PC-3 (cell line): ENCODE measurements at regions not wholly inside any gene's neighbourhood (a gene's known extent, or its start where the extent isn't known, plus 50 kb on each side); places are given as distances from the start of the nearest gene placed in this dataset.

ENCODE experiments used
- ATAC-seq: fragments of 200-7000 bp; cut with Tn5 transposase; 2 replicates; pipeline ENCODE4 v1.9.1; 2020; ENCODE audit warnings: mild to moderate bottlenecking, moderate library complexity
- BruUV-seq: library from RNA; stranded (reverse); fragments of 400-500 nt; replicated peaks from 2 replicates; lab custom pipeline; 2021; lab: Mats Ljungman, UMichigan
- CTCF ChIA-PET: fragments of 300-600 bp; sonication (Branson Sonifier 250); formaldehyde crosslinking; loops from one replicate; lab custom pipeline; 2022; ENCODE audit warnings: antibody characterized with exemption; lab: Charles Lee
- POLR2A ChIA-PET: fragments of 300-600 bp; sonication (Branson Sonifier 250); formaldehyde crosslinking; loops from one replicate; lab custom pipeline; 2022; ENCODE audit warnings: antibody characterized with exemption; ENCODE audit not compliant: unreplicated experiment; lab: Charles Lee
- DNase-seq: peaks from one replicate; pipeline ENCODE4 v3.0.0-alpha.2; 2015
- H2AFZ ChIP-seq: fragments of 300-600 bp; sonication (generic); 2 replicates; pipeline ENCODE4 v1.6.0; 2016; ENCODE audit warnings: antibody characterized with exemption, low read length
- H3F3A ChIP-seq: fragments of 300-600 bp; sonication (generic); one replicate; pipeline ENCODE4 v1.6.0; 2017; ENCODE audit warnings: antibody characterized with exemption, low read length, control low read depth, mild to moderate bottlenecking; ENCODE audit not compliant: unreplicated experiment
- H3K27ac ChIP-seq: fragments of 300-600 bp; sonication (generic); 2 replicates; pipeline ENCODE4 v1.5.1; 2016; ENCODE audit warnings: mild to moderate bottlenecking, low read length
- H3K27me3 ChIP-seq: fragments of 300-600 bp; sonication (generic); 2 replicates; pipeline ENCODE4 v1.6.1; 2016; ENCODE audit warnings: low read length, mixed read lengths
- H3K36me3 ChIP-seq: fragments of 300-600 bp; sonication (generic); 2 replicates; pipeline ENCODE4 v1.6.1; 2016; ENCODE audit warnings: low read depth, mixed run types, low read length, mixed read lengths
- H3K4me1 ChIP-seq: fragments of 300-600 bp; sonication (generic); 2 replicates; pipeline ENCODE4 v1.5.1; 2016; ENCODE audit warnings: low read length; ENCODE audit not compliant: insufficient read depth
- H3K4me2 ChIP-seq: fragments of 300-600 bp; sonication (generic); 2 replicates; pipeline ENCODE4 v1.6.0; 2016; ENCODE audit warnings: low read length
- H3K4me3 ChIP-seq: fragments of 300-600 bp; sonication (generic); 2 replicates; pipeline ENCODE4 v1.5.1; 2016; ENCODE audit warnings: mild to moderate bottlenecking, low read length, mixed read lengths
- H3K79me2 ChIP-seq: fragments of 300-600 bp; sonication (generic); 2 replicates; pipeline ENCODE4 v1.6.1; 2017; ENCODE audit warnings: low read length, mixed read lengths
- H3K9ac ChIP-seq: fragments of 300-600 bp; sonication (generic); 2 replicates; pipeline ENCODE4 v1.6.0; 2016; ENCODE audit warnings: mild to moderate bottlenecking, low read length
- H3K9me2 ChIP-seq: fragments of 300-600 bp; sonication (generic); replicated peaks from 2 replicates; pipeline ENCODE4 v1.6.1; 2016; ENCODE audit warnings: mixed run types, low read length, mixed read lengths
- H3K9me3 ChIP-seq: fragments of 300-600 bp; sonication (generic); 2 replicates; pipeline ENCODE4 v1.6.1; 2016; ENCODE audit warnings: low read length, mixed read lengths
- H4K20me1 ChIP-seq: fragments of 300-600 bp; sonication (generic); 2 replicates; pipeline ENCODE4 v1.6.1; 2016; ENCODE audit warnings: low read length, mixed read lengths
- EZH2 ChIP-seq: fragments of 300-600 bp; sonication (generic); IDR thresholded peaks from one replicate; pipeline ENCODE4 v1.6.1; 2017; ENCODE audit warnings: antibody characterized with exemption, mild to moderate bottlenecking, low read length; ENCODE audit not compliant: unreplicated experiment
- EZH2phosphoT487 ChIP-seq: fragments of 300-600 bp; sonication (generic); IDR thresholded peaks from 2 replicates; pipeline ENCODE4 v1.6.1; 2018; ENCODE audit warnings: mild to moderate bottlenecking, antibody characterized with exemption, low read length, borderline replicate concordance
- intact Hi-C: fragments of 100-400 bp; cut with micrococcal nuclease; formaldehyde crosslinking; loops from 2 replicates; pipeline ENCODE4 v1.9.0; 2023
- TF ChIP-seq, protein P1 (sequence below): fragments of 300-600 bp; sonication (generic); conservative IDR thresholded peaks from 2 replicates; pipeline ENCODE4 v1.5.1; 2017; ENCODE audit warnings: antibody characterized with exemption, low read depth, mild to moderate bottlenecking, low read length

DNA sequence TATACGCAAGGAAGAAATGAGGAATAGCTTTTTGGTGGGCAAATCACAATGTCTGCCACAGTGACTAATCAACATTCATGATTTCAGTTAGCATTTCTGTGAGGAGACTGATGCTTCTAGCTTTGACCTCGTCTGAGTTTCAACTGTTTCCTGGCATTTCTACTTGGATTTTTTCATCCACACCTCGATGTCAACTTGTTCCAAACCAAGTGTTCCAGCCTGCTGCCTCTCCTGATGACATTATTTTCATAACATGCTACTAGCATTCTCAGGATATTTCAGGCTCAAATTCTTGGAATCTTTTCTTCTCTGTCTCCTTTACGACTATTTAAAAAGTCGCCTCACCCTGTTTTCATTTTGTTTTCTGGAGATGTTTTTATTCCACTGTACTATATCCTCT is 90.3 kb upstream of the TEX13D start:
- DNase-seq = no peak
- Histone ChIP-seq H3K27me3 (no peaks in the 10 kb centered on the region), H3K9ac (no peak overlapping the region), H2AFZ (no peak overlapping the region), H3K4me1 (peaks cover 11% of the 10 kb centered on the region), H3K4me2 (no peak overlapping the region), H3K9me3 (no peaks in the 10 kb centered on the region), H3K79me2 (no peaks in the 10 kb centered on the region), H3K36me3 (no peaks in the 10 kb centered on the region), H3F3A (no peaks in the 10 kb centered on the region), H4K20me1 (no peaks in the 10 kb centered on the region), H3K27ac (no peak overlapping the region), H3K4me3 (no peak overlapping the region), H3K9me2 (no peaks in the 10 kb centered on the region)
- BruUV-seq = no TSS peak
- ATAC-seq = no peak
- TF ChIP-seq EZH2 (no peak), EZH2phosphoT487 (no peak)
- TF ChIP-seq, protein P1, sequence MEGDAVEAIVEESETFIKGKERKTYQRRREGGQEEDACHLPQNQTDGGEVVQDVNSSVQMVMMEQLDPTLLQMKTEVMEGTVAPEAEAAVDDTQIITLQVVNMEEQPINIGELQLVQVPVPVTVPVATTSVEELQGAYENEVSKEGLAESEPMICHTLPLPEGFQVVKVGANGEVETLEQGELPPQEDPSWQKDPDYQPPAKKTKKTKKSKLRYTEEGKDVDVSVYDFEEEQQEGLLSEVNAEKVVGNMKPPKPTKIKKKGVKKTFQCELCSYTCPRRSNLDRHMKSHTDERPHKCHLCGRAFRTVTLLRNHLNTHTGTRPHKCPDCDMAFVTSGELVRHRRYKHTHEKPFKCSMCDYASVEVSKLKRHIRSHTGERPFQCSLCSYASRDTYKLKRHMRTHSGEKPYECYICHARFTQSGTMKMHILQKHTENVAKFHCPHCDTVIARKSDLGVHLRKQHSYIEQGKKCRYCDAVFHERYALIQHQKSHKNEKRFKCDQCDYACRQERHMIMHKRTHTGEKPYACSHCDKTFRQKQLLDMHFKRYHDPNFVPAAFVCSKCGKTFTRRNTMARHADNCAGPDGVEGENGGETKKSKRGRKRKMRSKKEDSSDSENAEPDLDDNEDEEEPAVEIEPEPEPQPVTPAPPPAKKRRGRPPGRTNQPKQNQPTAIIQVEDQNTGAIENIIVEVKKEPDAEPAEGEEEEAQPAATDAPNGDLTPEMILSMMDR = no peak
- ChIA-PET CTCF (no interaction called here), POLR2A (no interaction called here)
- intact Hi-C loops = loop anchor here (1.0 kb wide), 1 partner anchor 31 kb away; no protein-coding TSS in a partner anchor

DNA sequence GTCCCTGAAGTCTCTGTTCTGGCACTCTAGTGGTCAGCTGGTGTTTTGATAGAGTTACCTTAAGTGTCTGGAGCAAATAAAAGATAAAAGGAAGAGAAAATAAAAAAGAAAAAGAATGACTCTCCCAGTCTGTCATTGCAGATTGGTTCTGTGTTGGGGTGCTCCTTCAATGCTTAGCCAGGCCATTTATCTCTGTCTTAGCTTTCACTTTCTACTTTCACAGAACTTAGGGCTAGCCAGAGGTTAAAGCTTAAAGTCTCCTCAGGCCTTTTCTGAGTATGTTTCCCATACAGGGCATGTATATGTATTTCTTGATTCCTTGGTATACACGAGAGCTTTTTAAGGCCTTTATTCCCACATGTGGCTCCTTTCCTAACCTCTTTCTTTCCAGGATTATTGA is 83.1 kb upstream of the TEX13D start:
- ATAC-seq (no peak), DNase-seq (no peak)
- CTCF ChIA-PET = no interaction called here
- H3K4me1 ChIP-seq = peaks cover 10% of the 10 kb centered on the region
- no peak overlapping the region for H3K4me3 ChIP-seq
- no peak overlapping the region for H2AFZ ChIP-seq
- H3F3A ChIP-seq = no peaks in the 10 kb centered on the region
- H3K9me2 ChIP-seq = no peaks in the 10 kb centered on the region
- H4K20me1 ChIP-seq = no peaks in the 10 kb centered on the region
- POLR2A ChIA-PET = no interaction called here
- H3K27ac ChIP-seq = no peak overlapping the region
- no peaks in the 10 kb centered on the region for H3K79me2 ChIP-seq
- H3K27me3 ChIP-seq = no peaks in the 10 kb centered on the region
- H3K36me3 ChIP-seq = no peaks in the 10 kb centered on the region
- H3K9me3 ChIP-seq = no peaks in the 10 kb centered on the region
- H3K4me2 ChIP-seq = no peak overlapping the region
- no peak overlapping the region for H3K9ac ChIP-seq
- TF ChIP-seq, protein P1 = no peak
- TF ChIP-seq EZH2 = no peak
- no peak for TF ChIP-seq EZH2phosphoT487
- intact Hi-C loops = no loop called here
- no TSS peak for BruUV-seq

DNA sequence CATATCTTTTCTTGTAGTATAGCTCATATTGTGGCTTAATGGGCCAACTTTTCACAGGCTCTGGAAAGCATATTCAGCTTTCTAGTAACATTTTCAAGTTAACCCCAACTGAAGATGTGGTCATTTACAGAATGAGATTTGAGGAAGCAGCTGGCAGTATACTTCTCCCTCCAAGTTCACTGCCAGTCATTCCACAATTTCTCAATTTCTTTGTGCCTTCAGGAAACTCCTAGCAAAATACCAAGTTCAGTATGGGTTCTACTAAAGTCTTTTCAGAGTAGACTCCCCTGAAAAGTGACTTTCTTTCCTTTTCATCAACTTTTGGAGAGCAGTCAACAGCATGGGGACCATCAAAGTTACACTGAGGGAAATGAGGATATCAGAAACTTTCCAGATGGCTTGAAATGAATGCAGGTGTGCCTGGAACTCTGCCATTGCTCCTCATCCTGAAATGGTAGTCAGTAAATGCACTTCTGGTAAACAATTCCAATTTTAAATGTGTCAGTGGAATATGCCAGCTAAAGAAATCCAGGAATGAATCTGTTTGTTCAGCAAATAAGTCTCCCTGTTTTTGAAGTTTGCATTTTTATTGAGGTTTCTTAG is 81.5 kb upstream of the TEX13D start:
- no peak for DNase-seq
- BruUV-seq = no TSS peak
- Histone ChIP-seq H4K20me1 (no peaks in the 10 kb centered on the region), H3K9me2 (no peaks in the 10 kb centered on the region), H3K9me3 (no peaks in the 10 kb centered on the region), H3K79me2 (no peaks in the 10 kb centered on the region), H2AFZ (no peak overlapping the region), H3K27ac (no peak overlapping the region), H3K9ac (no peak overlapping the region), H3K36me3 (no peaks in the 10 kb centered on the region), H3K27me3 (no peaks in the 10 kb centered on the region), H3K4me3 (no peak overlapping the region), H3K4me1 (peaks cover 3% of the 10 kb centered on the region; the same call in 1 of the 2 replicates), H3F3A (no peaks in the 10 kb centered on the region), H3K4me2 (no peak overlapping the region)
- TF ChIP-seq, protein P1 = no peak
- no peak for TF ChIP-seq EZH2
- intact Hi-C loops = no loop called here
- ATAC-seq = no peak
- CTCF ChIA-PET = no interaction called here
- POLR2A ChIA-PET = no interaction called here
